A549 (cell line): ENCODE measurements at regions not wholly inside any gene's neighbourhood (a gene's known extent, or its start where the extent isn't known, plus 50 kb on each side); places are given as distances from the start of the nearest gene placed in this dataset.
A peak's percentile ranks its signal among the peaks of the same experiment; 100 is the strongest.

Experiments used
- ATAC-seq, 2 experiments: fragments of 200-7000 bp in 1 of 2; fragments of >200 bp in 1 of 2; cut with Nextera tagmentation in 1 of 2; cut with Tn5 transposase in 1 of 2; 3 replicates each; pipeline versions ENCODE4 v1.8.0 to v1.9.1; 2018 to 2020; ENCODE audit warnings: mild to moderate bottlenecking in 1 of 2, moderate library complexity in 1 of 2
- CTCF ChIA-PET: fragments of 300-600 bp; sonication (Branson Sonifier 250); formaldehyde crosslinking; extraction: SDS; loops from one replicate; lab custom pipeline; 2021; ENCODE audit warnings: antibody characterized with exemption, inconsistent platforms; lab: Yijun Ruan, JAX
- POLR2A ChIA-PET: fragments of 350-600 bp; formaldehyde crosslinking; extraction: SDS; loops from one replicate; lab custom pipeline; 2021; ENCODE audit warnings: antibody characterized with exemption, inconsistent platforms; lab: Yijun Ruan, JAX
- DNase-seq, 2 experiments: peaks; one replicate each; pipeline versions ENCODE4 v3.0.0 to v3.0.0-alpha.2; 2011 to 2016; ENCODE audit warnings: low read depth in 1 of 2, low spot score in 1 of 2
- FAIRE-seq: peaks from 2 replicates; lab custom pipeline; 2011; peaks lifted over from hg19 to GRCh38; lab: Jason Lieb, UNC
- H3K27ac ChIP-seq, 2 experiments: fragments of >200 bp; sonication (Bioruptor Twin); formaldehyde crosslinking; 3 replicates each; pipeline ENCODE4 v1.5.1; 2016 to 2017
- H3K4me1 ChIP-seq: fragments of >200 bp; sonication (Bioruptor Twin); formaldehyde crosslinking; 3 replicates; pipeline ENCODE4 v1.6.1; 2016
- H3K4me2 ChIP-seq: fragments of >200 bp; sonication (Bioruptor Twin); formaldehyde crosslinking; 3 replicates; pipeline ENCODE4 v1.6.1; 2016
- H3K4me3 ChIP-seq: fragments of >200 bp; sonication (Bioruptor Twin); formaldehyde crosslinking; 3 replicates; pipeline ENCODE4 v1.5.1; 2016
- H3K9me3 ChIP-seq: fragments of >200 bp; sonication (Bioruptor Twin); formaldehyde crosslinking; 3 replicates; pipeline ENCODE4 v1.6.1; 2016
- BHLHE40 ChIP-seq: IDR thresholded peaks from 2 replicates; pipeline ENCODE4 v1.6.1; 2012; ENCODE audit warnings: low read depth, low read length, inconsistent platforms
- CHD2 ChIP-seq: fragments of 150-350 bp; IDR thresholded peaks from 2 replicates; pipeline ENCODE4 v1.6.1; 2014; ENCODE audit warnings: low read length; ENCODE audit not compliant: partially characterized antibody
- CHD4 ChIP-seq: fragments of 200-600 bp; sonication (generic); IDR thresholded peaks from 2 replicates; pipeline ENCODE4 v1.6.1; 2016; ENCODE audit warnings: antibody characterized with exemption, mild to moderate bottlenecking, borderline replicate concordance
- CTCF ChIP-seq: fragments of >200 bp; sonication (Bioruptor Twin); formaldehyde crosslinking; IDR thresholded peaks from 3 replicates; pipeline ENCODE4 v1.5.1; 2016
- E2F6 ChIP-seq: IDR thresholded peaks from 2 replicates; pipeline ENCODE4 v1.6.1; 2012; ENCODE audit warnings: low read depth, borderline replicate concordance
- EHF ChIP-seq: fragments of 250-450 bp; sonication (Bioruptor Pico); IDR thresholded peaks from 2 replicates; pipeline ENCODE4 v1.5.0; 2020; ENCODE audit warnings: mild to moderate bottlenecking
- ELK1 ChIP-seq: fragments of 150-350 bp; IDR thresholded peaks from 2 replicates; pipeline ENCODE4 v1.6.1; 2014; ENCODE audit warnings: low read depth, mild to moderate bottlenecking, low read length
- ESRRA ChIP-seq: fragments of 150-350 bp; IDR thresholded peaks from 2 replicates; pipeline ENCODE4 v1.6.1; 2014; ENCODE audit warnings: mild to moderate bottlenecking, low read length, borderline replicate concordance
- GATA3 ChIP-seq: IDR thresholded peaks from 2 replicates; pipeline ENCODE4 v1.6.1; 2012; ENCODE audit warnings: borderline replicate concordance
- HES2 ChIP-seq: fragments of >200 bp; sonication (Bioruptor Twin); formaldehyde crosslinking; IDR thresholded peaks from 2 replicates; pipeline ENCODE4 v1.6.1; 2016
- HEYL ChIP-seq: fragments of 250-450 bp; sonication (Bioruptor Pico); IDR thresholded peaks from 2 replicates; pipeline ENCODE4 v1.8.0; 2021; ENCODE audit warnings: mild to moderate bottlenecking, moderate library complexity
- HMGXB4 ChIP-seq: fragments of 250-450 bp; sonication (Bioruptor Pico); IDR thresholded peaks from 2 replicates; pipeline ENCODE4 v1.5.0; 2021; ENCODE audit warnings: mild to moderate bottlenecking, moderate library complexity, borderline replicate concordance
- HOXA7 ChIP-seq: fragments of 250-450 bp; sonication (Bioruptor Pico); IDR thresholded peaks from 2 replicates; pipeline ENCODE4 v1.5.0; 2020; ENCODE audit warnings: mild to moderate bottlenecking, moderate library complexity
- JUN ChIP-seq, 2 experiments: fragments of >200 bp; sonication (Bioruptor Twin); formaldehyde crosslinking; IDR thresholded peaks; 2 replicates in 1 of 2; 3 replicates in 1 of 2; pipeline ENCODE4 v1.6.1; 2016 to 2017
- MAX ChIP-seq: IDR thresholded peaks from 2 replicates; pipeline ENCODE4 v1.6.1; 2012
- MAZ ChIP-seq: fragments of 150-350 bp; IDR thresholded peaks from 2 replicates; pipeline ENCODE4 v1.6.1; 2014; ENCODE audit warnings: antibody characterized with exemption, low read depth, low read length, borderline replicate concordance
- NFE2L2 ChIP-seq: fragments of 150-350 bp; conservative IDR thresholded peaks from 2 replicates; pipeline ENCODE4 v1.6.1; 2014; ENCODE audit warnings: low read length
- NPAS2 ChIP-seq: fragments of 250-450 bp; sonication (Bioruptor Pico); IDR thresholded peaks from 2 replicates; pipeline ENCODE4 v1.8.0; 2022; ENCODE audit warnings: mild to moderate bottlenecking, moderate library complexity, borderline replicate concordance
- PHF8 ChIP-seq: fragments of 200-600 bp; sonication (generic); IDR thresholded peaks from 2 replicates; pipeline ENCODE4 v1.6.1; 2016; ENCODE audit warnings: low read depth, mild to moderate bottlenecking, antibody characterized with exemption, moderate library complexity, borderline replicate concordance
- POLR2AphosphoS2 ChIP-seq: conservative IDR thresholded peaks from 2 replicates; pipeline ENCODE4 v1.6.1; 2012; ENCODE audit warnings: low read length, improper control_type of control experiment, inconsistent platforms
- RAD21 ChIP-seq, 2 experiments: fragments of >200 bp in 1 of 2; sonication (Bioruptor Twin) in 1 of 2; formaldehyde crosslinking in 1 of 2; IDR thresholded peaks in 1 of 2; conservative IDR thresholded peaks in 1 of 2; 2 replicates in 1 of 2; 3 replicates in 1 of 2; pipeline ENCODE4 v1.6.1; 2012 to 2018; ENCODE audit warnings: inconsistent platforms in 1 of 2
- RARB ChIP-seq: fragments of 250-450 bp; sonication (Bioruptor Pico); IDR thresholded peaks from 2 replicates; pipeline ENCODE4 v1.8.0; 2021; ENCODE audit warnings: mild to moderate bottlenecking, moderate library complexity
- RFX5 ChIP-seq: fragments of 450-650 bp; IDR thresholded peaks from 2 replicates; pipeline ENCODE4 v1.7.1; 2014; ENCODE audit warnings: antibody characterized with exemption, mild to moderate bottlenecking, moderate library complexity
- TP53 ChIP-seq: fragments of 250-450 bp; sonication (Bioruptor Pico); IDR thresholded peaks from 2 replicates; pipeline ENCODE4 v1.5.0; 2021; ENCODE audit warnings: mild to moderate bottlenecking, moderate library complexity
- ZC3H11A ChIP-seq: fragments of 450-650 bp; IDR thresholded peaks from 2 replicates; pipeline ENCODE4 v1.6.1; 2014; ENCODE audit warnings: antibody characterized with exemption, mild to moderate bottlenecking
- ZFP36 ChIP-seq: fragments of 450-650 bp; IDR thresholded peaks from 2 replicates; pipeline ENCODE4 v1.6.1; 2014; ENCODE audit warnings: borderline replicate concordance; ENCODE audit not compliant: partially characterized antibody
- ZNF302 ChIP-seq: fragments of 250-450 bp; sonication (Bioruptor Pico); IDR thresholded peaks from 2 replicates; pipeline ENCODE4 v1.9.0; 2021; ENCODE audit warnings: inconsistent platforms, mild to moderate bottlenecking, moderate library complexity
- WGBS: methylation state at CpG from one replicate; pipeline ENCODE4 v1.1.6; 2017; ENCODE audit errors: missing lambda C conversion rate; 5-methylcytosine and 5-hydroxymethylcytosine counted together

GRCh38 chr4:59818656-59819055 is 1381.5 kb upstream of the ADGRL3 start:
- TF ChIP-seq RARB (no peak), NPAS2 (CRISPR knock-in tag) (no peak), CHD2 (no peak), ZNF302 (CRISPR knock-in tag) (no peak), PHF8 (no peak), ESRRA (no peak), POLR2AphosphoS2 (no peak), RAD21 (conservative IDR thresholded peaks at IDR 0.05 in 1 of 2, IDR thresholded peaks at IDR 0.05 in 1 of 2) (no peak), HMGXB4 (CRISPR knock-in tag) (no peak), BHLHE40 (no peak), RFX5 (no peak), ZC3H11A (no peak), EHF (CRISPR knock-in tag) (no peak), CHD4 (no peak), HES2 (no peak), MAX (no peak), CTCF (no peak), HEYL (CRISPR knock-in tag) (no peak), HOXA7 (CRISPR knock-in tag) (no peak)
- H3K27ac ChIP-seq: peak overlapping the region; percentile 17 to 28; a peak in 1 of 6 replicates
- FAIRE-seq: no peak

GRCh38 chr4:59823311-59823710 is 1376.8 kb upstream of the ADGRL3 start:
- ATAC-seq: no peak
- ChIA-PET POLR2A (no interaction called here), CTCF (no interaction called here)
- Histone ChIP-seq H3K9me3 (no peaks in the 10 kb centered on the region), H3K4me1 (no peaks in the 10 kb centered on the region), H3K27ac (no peak overlapping the region), H3K4me3 (no peak overlapping the region), H3K4me2 (no peak overlapping the region)
- FAIRE-seq: no peak
- WGBS: 70% methylated on average over 2 of the region's 2 CpGs
- DNase-seq: no peak
- TF ChIP-seq ZFP36 (no peak), GATA3 (no peak), NPAS2 (CRISPR knock-in tag) (no peak), E2F6 (no peak), NFE2L2 (no peak), TP53 (no peak), MAZ (no peak), HOXA7 (CRISPR knock-in tag) (no peak), JUN (IDR thresholded peaks at IDR 0.05) (no peak), ELK1 (no peak)

More at GRCh38 chr4:59818656-59819055, 1381.5 kb upstream of the ADGRL3 start:
- WGBS: 7% methylated on average over 7 of the region's 7 CpGs
- ATAC-seq (peak in 1 of 2 experiments; percentile 62; a peak in 2 of 6 replicates), DNase-seq (peak; percentile 1)
- Histone ChIP-seq H3K9me3 (no peaks in the 10 kb centered on the region), H3K4me1 (no peaks in the 10 kb centered on the region), H3K4me2 (peak overlapping the region; percentile 72), H3K4me3 (peak overlapping the region; percentile 45)
- ChIA-PET POLR2A (no interaction called here), CTCF (interaction anchor here (0.7 to 1.2 kb wide), 2 partner anchors 14 to 203 kb away, joined by 3 read pairs; no protein-coding TSS in a partner anchor)
